Caco-2 (cell line): ENCODE measurements at regions not wholly inside any gene's neighbourhood (a gene's known extent, or its start where the extent isn't known, plus 50 kb on each side); places are given as distances from the start of the nearest gene placed in this dataset.

ENCODE experiments used
- BruUV-seq: library from RNA; stranded (reverse); fragments of 400-500 nt; replicated peaks from 2 replicates; lab custom pipeline; 2021; lab: Mats Ljungman, UMichigan
- CTCF ChIA-PET: fragments of 300-600 bp; sonication (Branson Sonifier 250); formaldehyde crosslinking; loops from one replicate; lab custom pipeline; 2022; ENCODE audit warnings: antibody characterized with exemption; lab: Charles Lee
- POLR2A ChIA-PET: fragments of 300-600 bp; sonication (Branson Sonifier 250); formaldehyde crosslinking; loops from one replicate; lab custom pipeline; 2022; ENCODE audit warnings: antibody characterized with exemption; lab: Charles Lee
- DNase-seq, 2 experiments: peaks; one replicate each; pipeline versions ENCODE4 v3.0.0 to v3.0.0-alpha.2; 2020 to 2022
- H3K27me3 ChIP-seq: replicated peaks from 2 replicates; pipeline ENCODE4 v1.6.0; 2011; ENCODE audit warnings: low read length; ENCODE audit not compliant: control insufficient read depth, insufficient read depth
- H3K36me3 ChIP-seq: 2 replicates; pipeline ENCODE4 v1.5.1; 2011; ENCODE audit warnings: low read length; ENCODE audit not compliant: control insufficient read depth, insufficient read depth
- H3K4me1 ChIP-seq: fragments of 250-450 bp; sonication (Bioruptor Pico); 2 replicates; pipeline ENCODE4 v1.5.1; 2020; ENCODE audit warnings: mild to moderate bottlenecking
- H3K4me3 ChIP-seq: 2 replicates; pipeline ENCODE4 v1.5.1; 2011; ENCODE audit warnings: low read depth, mild to moderate bottlenecking, control low read depth, low read length
- H3K9me3 ChIP-seq: fragments of 250-450 bp; sonication (Bioruptor Pico); 2 replicates; pipeline ENCODE4 v1.5.1; 2020; ENCODE audit warnings: mild to moderate bottlenecking, moderate library complexity
- H3K27ac Mint-ChIP-seq: one replicate; pipeline ENCODE4 v1.8.0; 2022; ENCODE audit warnings: mixed read lengths; ENCODE audit not compliant: unreplicated experiment
- H3K27me3 Mint-ChIP-seq: one replicate; pipeline ENCODE4 v1.8.0; 2022; ENCODE audit warnings: mixed read lengths; ENCODE audit not compliant: insufficient read depth, unreplicated experiment
- H3K36me3 Mint-ChIP-seq: one replicate; pipeline ENCODE4 v1.8.0; 2022; ENCODE audit warnings: mild to moderate bottlenecking, mixed read lengths; ENCODE audit not compliant: insufficient read depth, unreplicated experiment
- H3K4me1 Mint-ChIP-seq: one replicate; pipeline ENCODE4 v1.8.0; 2022; ENCODE audit warnings: low read depth, mixed read lengths; ENCODE audit not compliant: unreplicated experiment
- H3K4me3 Mint-ChIP-seq: one replicate; pipeline ENCODE4 v1.8.0; 2022; ENCODE audit warnings: mild to moderate bottlenecking, moderate library complexity, mixed read lengths; ENCODE audit not compliant: unreplicated experiment
- H3K9me3 Mint-ChIP-seq: one replicate; pipeline ENCODE4 v1.8.0; 2022; ENCODE audit warnings: mixed read lengths; ENCODE audit not compliant: unreplicated experiment
- intact Hi-C: fragments of 100-400 bp; cut with micrococcal nuclease; formaldehyde crosslinking; loops from one replicate; pipeline ENCODE4 v1.10.0; 2022; ENCODE audit not compliant: unreplicated experiment
- TF ChIP-seq, protein P1 (sequence below), 2 experiments: fragments of 200-600 bp in 1 of 2; IDR thresholded peaks; 1 replicate in 1 of 2; 2 replicates in 1 of 2; pipeline versions ENCODE4 v1.5.1 to v1.8.0; 2011 to 2022; ENCODE audit warnings: antibody characterized with exemption in 1 of 2, control low read depth in 1 of 2, inconsistent platforms in 1 of 2, low read depth in 1 of 2, low read length in 1 of 2, mild to moderate bottlenecking in 1 of 2, moderate library complexity in 1 of 2; ENCODE audit not compliant: insufficient read depth in 1 of 2, severe bottlenecking in 1 of 2, unreplicated experiment in 1 of 2

DNA sequence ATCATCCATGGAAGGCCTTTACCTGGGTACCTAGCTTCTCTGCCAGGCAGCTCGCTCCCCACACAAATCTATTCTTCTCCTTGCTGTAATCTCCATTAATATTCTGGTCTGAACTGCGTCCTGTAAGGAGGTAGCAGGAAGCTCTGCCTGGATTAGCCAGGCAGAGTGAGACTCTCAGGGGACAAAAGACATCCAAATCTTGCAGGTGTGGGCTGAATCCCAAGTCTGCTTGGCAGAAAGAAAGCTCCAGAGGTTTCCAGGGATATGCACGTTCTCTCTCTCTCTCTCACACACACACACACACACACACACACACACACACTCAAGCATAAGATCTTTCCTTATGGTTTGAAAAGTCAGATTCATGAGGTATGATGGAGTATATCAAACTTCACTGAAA is 66.5 kb downstream of the THNSL2 start:
- TF ChIP-seq, protein P1, sequence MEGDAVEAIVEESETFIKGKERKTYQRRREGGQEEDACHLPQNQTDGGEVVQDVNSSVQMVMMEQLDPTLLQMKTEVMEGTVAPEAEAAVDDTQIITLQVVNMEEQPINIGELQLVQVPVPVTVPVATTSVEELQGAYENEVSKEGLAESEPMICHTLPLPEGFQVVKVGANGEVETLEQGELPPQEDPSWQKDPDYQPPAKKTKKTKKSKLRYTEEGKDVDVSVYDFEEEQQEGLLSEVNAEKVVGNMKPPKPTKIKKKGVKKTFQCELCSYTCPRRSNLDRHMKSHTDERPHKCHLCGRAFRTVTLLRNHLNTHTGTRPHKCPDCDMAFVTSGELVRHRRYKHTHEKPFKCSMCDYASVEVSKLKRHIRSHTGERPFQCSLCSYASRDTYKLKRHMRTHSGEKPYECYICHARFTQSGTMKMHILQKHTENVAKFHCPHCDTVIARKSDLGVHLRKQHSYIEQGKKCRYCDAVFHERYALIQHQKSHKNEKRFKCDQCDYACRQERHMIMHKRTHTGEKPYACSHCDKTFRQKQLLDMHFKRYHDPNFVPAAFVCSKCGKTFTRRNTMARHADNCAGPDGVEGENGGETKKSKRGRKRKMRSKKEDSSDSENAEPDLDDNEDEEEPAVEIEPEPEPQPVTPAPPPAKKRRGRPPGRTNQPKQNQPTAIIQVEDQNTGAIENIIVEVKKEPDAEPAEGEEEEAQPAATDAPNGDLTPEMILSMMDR (IDR thresholded peaks at IDR 0.05; ENCODE audit: insufficient read depth in 1 of 2, low read depth in 1 of 2, low read length in 1 of 2, severe bottlenecking in 1 of 2, unreplicated experiment in 1 of 2) = no peak
- no TSS peak for BruUV-seq
- POLR2A ChIA-PET = no interaction called here
- Histone ChIP-seq H3K4me3 (no peak overlapping the region), H3K4me1 (no peaks in the 10 kb centered on the region), H3K27me3 (no peaks in the 10 kb centered on the region), H3K36me3 (no peaks in the 10 kb centered on the region), H3K9me3 (no peaks in the 10 kb centered on the region)
- H3K4me1 Mint-ChIP-seq = no peaks in the 10 kb centered on the region
- H3K27ac Mint-ChIP-seq = no peak overlapping the region
- H3K36me3 Mint-ChIP-seq = no peaks in the 10 kb centered on the region
- no peaks in the 10 kb centered on the region for H3K9me3 Mint-ChIP-seq
- DNase-seq = no peak
- intact Hi-C loops = no loop called here
- no peak overlapping the region for H3K4me3 Mint-ChIP-seq
- peaks cover 8% of the 10 kb centered on the region for H3K27me3 Mint-ChIP-seq
- CTCF ChIA-PET = no interaction called here
